PC-9 (cell line): ENCODE measurements at regions not wholly inside any gene's neighbourhood (a gene's known extent, or its start where the extent isn't known, plus 50 kb on each side); places are given as distances from the start of the nearest gene placed in this dataset.

Experiments used
- CTCF ChIP-seq: fragments of 200-600 bp; sonication (generic); conservative IDR thresholded peaks from 2 replicates; pipeline ENCODE4 v1.6.1; 2017; ENCODE audit warnings: mixed run types, antibody characterized with exemption, mild to moderate bottlenecking, moderate library complexity
- EZH2 ChIP-seq: fragments of 200-600 bp; sonication (generic); IDR thresholded peaks from 2 replicates; pipeline ENCODE4 v1.8.0; 2017; ENCODE audit warnings: antibody characterized with exemption, low read depth

DNA sequence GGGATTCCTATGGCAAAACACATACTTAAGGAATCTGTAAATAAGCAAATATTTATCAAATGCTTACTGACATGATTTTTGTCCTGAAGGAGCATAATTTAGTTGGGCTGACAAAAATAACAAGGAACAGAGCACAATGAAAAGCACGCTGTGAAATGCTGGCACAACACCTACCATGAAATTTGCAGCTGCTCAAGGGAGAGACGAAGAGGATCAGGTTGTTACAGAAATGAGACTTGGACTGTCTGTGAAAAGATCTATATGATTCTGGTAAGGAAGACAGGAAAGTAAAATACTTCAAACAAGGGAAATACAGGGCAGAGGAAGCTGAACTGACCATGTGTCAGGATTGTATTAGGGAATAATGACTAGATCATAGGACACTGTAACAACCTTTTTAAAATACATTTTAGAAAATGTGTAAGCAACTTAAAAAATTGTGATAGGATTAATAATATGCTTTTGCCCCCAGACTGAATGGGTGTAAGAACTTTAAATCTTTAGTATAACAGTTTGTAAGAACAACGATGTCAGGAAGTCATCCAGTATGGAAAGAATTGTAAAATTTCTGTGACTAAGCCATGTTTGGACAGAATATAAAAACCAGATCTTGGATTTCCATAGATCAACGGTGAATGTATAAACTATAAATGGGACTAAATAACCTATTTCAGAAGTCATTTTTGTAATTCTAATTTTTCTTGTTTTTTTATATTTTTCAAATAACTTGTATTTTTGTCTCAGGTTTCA lies 1556.0 kb downstream of the EFNB2 start:
- TF ChIP-seq CTCF (no peak), EZH2 (no peak)
